M059J (cell line): ENCODE measurements at regions not wholly inside any gene's neighbourhood (a gene's known extent, or its start where the extent isn't known, plus 50 kb on each side); places are given as distances from the start of the nearest gene placed in this dataset.

ENCODE experiments used
- DNase-seq: peaks from one replicate; pipeline ENCODE4 v3.0.0-alpha.2; 2012; ENCODE audit warnings: low read depth

DNA sequence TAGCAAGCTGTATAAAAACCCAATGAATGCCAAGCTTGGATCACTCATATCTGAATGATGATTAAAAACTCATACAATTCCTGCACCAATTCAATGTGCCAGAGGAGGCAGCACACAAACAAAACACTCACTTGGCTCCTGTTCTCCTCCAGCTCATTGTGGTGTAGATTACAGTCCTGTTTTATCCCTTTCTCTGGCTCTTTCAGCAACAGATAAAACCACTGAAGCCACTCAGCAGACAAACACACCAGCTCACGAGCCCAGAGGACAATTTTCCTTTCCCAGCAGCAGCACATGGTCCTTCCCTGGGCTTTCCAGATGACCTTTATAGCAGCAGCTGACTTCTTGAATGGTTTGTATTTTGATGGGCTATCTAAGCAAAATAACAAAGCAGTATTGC, 107.3 kb upstream of the STARD3NL start:
- peak; percentile 35 for DNase-seq

DNA sequence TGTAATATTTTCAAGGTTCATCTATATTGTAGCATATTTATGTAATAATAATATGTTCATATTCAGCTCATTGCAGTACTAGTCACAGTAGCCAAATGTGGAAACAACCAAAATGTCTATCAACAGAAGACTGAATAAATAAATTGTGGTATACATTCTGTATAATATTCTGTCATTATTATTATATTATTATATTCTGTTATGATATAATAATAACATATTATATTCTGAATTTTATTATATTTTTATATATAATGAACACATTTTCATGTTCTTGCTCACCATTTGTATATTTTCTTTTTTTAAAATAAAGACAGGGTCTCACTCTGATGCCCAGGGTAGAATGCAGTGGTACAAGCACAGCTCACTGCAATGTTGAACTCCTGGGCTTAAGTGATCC, 91.2 kb upstream of the STARD3NL start:
- DNase-seq, result no peak

DNA sequence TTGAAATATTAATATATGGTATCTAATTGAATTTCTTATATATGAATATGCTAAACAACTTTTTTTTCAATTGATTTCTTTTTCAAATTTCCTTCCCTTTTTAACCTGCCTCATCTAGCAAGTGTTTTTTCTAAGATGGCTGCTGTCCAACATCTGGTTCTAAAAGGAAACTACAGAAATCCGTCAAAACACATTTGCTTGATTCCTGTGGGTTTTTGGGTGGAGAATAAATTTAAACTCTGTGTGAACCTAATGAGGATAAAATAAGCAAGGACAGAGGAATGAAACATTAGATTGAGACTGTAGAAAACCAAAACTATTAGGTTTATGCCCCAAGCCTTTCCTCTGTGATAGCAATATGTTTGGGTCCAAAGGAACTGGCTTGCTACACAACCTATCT, 75.5 kb upstream of the STARD3NL start:
- DNase-seq, result peak; percentile 32

DNA sequence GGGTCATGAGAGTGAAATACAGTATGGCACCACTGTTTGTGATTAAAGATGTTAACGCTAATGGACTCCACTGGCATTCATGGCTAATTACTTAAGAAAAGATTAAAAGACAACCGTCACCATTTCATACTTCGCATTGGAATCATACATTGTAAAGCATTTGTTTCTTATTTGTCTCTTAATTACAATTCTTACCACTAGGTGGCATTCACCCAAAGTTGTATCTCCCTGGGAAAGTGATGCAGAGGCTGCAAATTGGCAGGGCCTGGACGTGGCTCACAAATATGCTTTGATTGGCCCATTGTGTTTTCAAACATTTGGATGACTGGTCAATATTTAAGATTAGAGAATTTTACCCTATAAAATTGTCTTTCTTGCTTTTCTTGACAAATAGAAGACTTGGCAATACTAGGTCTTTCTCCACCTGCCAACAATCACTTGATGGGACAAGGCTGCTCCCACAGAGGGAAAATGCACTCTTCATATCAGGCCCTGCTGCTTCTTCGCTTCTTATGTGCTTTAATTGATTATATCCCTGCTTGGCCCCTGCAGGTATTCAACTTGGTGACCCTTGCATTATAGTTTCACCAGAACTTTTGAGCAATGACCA, 72.1 kb upstream of the STARD3NL start:
- peak; percentile 47 for DNase-seq

DNA sequence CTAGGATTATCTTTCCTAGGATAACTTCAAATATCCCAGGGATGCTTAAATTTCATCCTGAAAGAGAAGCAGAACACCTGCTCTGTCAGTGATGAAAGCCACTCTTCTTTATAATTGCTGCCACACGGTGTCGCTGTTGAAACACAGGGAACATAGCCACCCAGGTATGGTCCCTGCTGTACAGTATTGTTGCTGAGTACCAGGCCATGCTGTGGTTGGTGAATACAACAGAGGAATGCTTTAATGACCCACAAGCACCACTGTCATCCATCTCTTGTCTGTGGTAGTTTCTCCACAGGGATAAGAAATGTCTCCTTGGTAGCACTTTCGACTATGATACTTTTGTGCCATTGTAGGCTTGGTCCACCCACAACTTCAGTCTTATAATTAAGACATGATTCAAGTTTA, 70.6 kb upstream of the STARD3NL start:
- DNase-seq, result peak; percentile 74

DNA sequence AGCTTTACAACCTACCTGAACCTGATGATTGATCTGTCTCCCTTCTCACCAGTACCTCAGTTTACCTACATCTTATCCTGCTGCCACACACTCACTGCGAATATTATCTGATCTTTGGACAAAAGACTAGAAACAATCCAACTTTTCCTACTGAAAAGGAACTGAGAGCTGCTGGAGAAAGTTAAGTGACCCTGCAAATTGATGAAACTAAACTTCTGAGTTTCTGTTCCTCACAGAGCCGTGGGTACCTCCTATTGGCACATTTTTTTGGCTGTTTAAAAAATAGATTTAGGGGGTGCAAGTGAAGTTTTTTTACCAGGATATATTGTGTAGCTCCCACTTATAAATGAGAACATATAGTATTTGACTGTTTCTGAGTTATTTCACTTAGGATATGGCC, 66.0 kb upstream of the STARD3NL start:
- no peak for DNase-seq

DNA sequence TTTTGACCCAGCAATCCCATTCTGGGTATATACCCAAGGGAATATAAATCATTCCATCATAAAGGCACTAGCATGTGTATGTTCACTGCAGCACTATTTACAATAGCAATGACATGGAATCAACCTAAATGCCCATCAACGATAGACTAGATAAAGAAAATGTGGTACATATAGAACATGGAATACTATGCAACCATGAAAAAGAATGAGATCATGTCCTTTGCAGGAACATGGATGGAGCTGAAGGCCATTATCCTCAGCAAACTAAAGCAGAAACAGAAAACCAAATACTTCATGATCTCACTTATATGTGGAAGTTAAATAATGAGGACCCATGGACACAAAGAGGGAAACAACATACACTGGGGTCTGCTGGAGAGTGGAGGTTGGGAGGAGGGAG, 58.0 kb upstream of the STARD3NL start:
- no peak for DNase-seq

DNA sequence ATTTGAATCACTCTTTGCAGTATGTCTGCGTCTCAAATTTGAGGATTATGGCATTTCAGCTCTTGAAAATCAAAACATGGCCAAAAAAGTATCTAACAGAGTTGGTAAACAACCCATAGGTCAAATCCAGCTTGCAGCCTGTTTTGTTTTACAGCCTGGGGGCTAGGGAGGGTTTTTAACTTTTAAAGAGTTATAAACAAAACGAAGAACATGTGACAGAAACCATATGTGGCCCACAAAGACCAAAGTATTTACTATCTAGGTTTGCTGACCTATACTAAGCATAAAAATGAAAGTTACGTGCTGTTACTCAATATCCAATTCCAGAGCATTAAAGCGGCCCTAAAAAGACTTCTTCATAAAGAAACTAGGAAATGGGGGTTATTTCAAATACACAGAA, 55.5 kb upstream of the STARD3NL start:
- DNase-seq, result no peak

DNA sequence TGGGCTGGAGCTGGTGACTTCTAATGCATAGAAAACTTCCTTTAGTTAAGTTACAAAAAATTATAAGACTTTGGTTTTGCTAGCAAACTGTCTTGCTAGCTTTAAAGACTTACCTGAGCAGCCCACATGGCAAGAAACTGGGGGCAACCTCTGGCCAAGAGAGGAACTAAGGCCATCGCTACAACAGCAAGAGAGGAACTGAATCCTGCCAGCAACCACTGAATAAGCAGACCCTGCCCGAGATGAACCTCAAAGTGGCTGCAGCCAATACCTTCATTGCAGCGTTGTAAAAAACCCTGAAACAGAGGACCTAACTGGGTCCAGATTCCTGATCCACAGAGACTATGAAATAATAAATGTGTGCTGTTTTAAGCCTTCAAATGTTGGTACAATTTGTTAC, 54.6 kb upstream of the STARD3NL start:
- no peak for DNase-seq

DNA sequence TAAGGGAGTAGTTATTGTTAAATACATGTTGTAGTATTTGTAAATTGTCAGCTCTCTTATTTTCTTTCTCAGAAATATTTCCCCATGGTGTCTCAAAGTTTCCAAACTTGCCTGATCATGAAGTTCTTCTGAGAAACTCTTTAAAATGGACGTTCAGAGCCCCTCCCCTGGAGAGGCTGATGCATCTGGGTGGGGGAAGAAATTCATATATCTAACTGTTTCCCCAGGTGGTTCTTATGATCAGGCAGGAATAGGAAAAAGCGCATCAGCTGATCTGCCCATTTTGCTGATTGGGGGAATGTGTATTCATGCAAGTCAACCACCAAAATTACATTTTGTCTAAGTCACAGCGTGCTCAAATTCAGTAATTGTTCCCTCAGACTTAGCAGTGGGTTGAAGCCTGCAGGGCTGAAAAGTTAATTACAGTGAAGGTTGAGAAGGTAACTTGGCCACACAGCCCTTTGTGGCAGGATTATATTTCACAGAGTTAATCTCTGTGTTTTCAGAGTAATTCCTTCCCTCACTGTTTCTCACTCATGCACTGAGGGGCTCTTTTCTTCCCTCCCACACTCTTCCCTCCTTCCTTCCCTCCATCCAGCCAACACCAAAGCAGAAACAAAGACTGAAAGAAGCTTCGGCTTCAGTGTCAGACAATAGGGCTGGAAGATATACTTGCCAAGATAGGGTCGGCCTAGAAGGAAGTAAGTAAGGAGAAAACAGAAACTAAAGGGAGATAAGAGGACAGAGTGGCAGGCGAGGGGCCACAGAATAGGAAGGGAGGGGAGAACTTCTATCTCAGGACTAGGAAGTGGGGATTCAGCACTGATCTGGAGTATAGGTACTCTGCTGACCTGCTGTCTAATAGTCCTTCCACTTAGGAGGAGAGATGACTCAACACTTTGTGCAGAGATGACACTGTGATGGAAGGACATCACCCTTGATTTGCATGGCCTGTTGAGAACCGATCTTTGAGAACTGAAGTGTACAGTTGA, 50.5 kb upstream of the STARD3NL start:
- DNase-seq, result no peak
